Endothelial cell of umbilical vein (primary cell): ENCODE measurements at regions not wholly inside any gene's neighbourhood (a gene's known extent, or its start where the extent isn't known, plus 50 kb on each side); places are given as distances from the start of the nearest gene placed in this dataset.

ENCODE experiments used
- CTCF ChIP-seq, 2 donors: IDR thresholded peaks; 1 replicate in 1 of 2; 2 replicates in 1 of 2; pipeline ENCODE4 v1.5.1; 2011; ENCODE audit warnings: low read length in 2 of 2, mild to moderate bottlenecking in 2 of 2, moderate library complexity in 2 of 2, control low read depth in 1 of 2, inconsistent platforms in 1 of 2, low read depth in 1 of 2; ENCODE audit not compliant: insufficient read depth in 1 of 2; ENCODE audit errors: extremely low read depth in 1 of 2
- POLR2AphosphoS5 ChIP-seq: IDR thresholded peaks from 2 replicates; pipeline ENCODE4 v1.6.1; 2012; ENCODE audit warnings: low read depth, mild to moderate bottlenecking, control low read depth, low read length, moderate library complexity; ENCODE audit not compliant: insufficient read depth

- TF ChIP-seq POLR2AphosphoS5 (no peak), CTCF (IDR thresholded peaks at IDR 0.05; ENCODE audit: extremely low read depth in 1 of 2, insufficient read depth in 1 of 2, low read depth in 1 of 2, low read length in 2 of 2) (no peak)
Observed at GRCh38 chr13:79079351-79079839, 326.7 kb downstream of the RBM26 start.
